ENCODE measurements at regions not wholly inside any gene's neighbourhood (a gene's known extent, or its start where the extent isn't known, plus 50 kb on each side); places are given as distances from the start of the nearest gene placed in this dataset.

GRCh38 chr22:27329131-27329850 lies 472.3 kb downstream of the MN1 start:
- no peak for DNase-seq

DNA sequence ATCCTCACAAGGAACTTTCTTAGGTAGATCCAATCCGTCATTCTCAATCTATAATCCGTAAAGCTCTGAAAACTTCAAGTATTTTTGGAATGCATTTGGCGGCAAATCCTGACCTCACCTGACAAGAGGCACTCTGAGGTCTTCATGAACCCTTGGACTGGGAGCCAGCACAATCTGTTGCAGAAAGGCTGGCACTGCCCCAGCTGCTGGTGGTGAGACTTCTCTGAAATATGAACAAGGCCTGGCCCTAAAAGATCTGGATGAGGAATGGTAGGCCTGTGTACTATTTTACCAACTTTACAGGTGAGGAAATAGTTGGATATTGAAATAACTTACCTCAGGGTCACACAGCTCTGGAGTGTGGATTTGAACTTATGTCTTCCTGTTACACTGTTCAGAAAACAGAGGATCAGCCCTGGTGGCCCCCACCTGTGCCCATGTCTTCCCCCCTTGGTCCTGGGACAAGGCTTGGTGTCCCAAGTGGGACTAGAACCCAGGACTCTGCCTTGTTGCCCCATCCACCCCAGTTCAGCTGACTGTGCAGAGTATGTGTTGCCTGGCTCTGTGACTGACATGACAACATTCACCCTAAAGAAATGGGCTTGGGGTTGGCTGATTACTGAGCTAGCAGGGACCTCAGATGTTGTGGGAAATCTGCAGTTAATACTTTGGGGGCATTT lies 471.4 kb downstream of the MN1 start:
- no peak for DNase-seq

DNA sequence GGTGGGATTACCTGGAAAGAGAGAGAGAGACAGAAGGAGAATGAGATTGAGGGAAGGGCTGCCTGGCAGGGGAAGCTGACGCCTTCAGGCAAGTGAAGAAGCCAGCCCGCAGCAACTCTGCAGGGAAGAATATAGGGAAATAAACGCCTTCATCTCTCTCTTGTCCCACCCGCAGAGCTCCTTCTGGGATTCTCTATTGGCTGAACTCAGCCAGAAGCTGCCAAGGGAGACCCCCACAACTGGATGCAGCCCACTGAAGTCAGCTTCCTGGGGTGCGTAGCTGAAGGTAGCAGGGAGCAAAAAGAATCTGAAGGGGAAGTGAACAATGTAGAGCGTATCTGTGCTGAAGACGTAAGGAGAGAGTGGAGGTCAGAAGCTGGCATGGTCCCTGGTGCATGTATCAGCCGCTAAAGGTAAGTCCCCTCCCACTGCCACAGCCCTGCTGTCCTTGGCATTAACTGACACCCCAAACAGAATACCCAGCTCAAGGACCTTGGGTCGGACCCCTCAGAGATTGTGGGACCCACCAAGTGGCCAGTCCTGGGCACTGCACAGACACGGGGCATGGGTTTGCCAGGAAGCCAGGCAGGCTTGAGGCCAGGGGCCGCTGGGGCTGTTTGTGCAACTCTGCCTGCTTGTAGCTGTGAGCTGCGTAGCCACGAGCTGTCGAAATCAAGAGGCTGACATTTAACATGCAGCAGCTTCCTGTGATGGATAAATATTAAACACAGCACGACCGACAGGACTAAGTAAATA lies 469.9 kb downstream of the MN1 start:
- DNase-seq, result no peak

DNA sequence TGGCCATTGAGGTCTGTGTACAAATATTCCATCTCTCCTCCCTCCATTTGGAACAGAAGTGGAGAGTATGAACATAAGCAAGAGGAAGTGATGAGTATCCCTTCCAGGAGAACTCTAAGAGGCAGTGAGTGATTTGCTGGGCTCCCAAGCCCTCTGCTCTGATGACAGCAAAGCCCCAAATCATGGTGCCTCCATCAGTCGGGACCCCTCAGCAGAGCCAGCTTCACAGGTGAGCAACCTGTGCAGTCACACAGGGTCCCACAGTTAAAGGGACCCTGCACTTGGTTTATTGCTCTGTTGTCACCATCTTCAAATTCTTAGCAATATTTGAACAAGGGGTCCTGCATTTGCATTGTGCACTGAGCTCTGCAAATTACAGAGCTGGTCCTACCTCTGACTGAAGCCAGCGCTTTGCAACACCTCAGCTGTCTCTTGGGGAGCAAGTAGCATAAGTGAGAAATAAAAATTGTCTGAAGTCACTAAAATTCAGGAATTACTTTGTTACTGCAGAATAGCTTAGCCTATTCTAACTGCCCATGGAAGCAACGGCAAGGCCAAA lies 466.4 kb downstream of the MN1 start:
- no peak for DNase-seq

- DNase-seq, result no peak
Measured at GRCh38 chr22:27336151-27337090, 465.1 kb downstream of the MN1 start.

- DNase-seq, result no peak
Measured at GRCh38 chr22:27337676-27338075, 463.9 kb downstream of the MN1 start.

DNA sequence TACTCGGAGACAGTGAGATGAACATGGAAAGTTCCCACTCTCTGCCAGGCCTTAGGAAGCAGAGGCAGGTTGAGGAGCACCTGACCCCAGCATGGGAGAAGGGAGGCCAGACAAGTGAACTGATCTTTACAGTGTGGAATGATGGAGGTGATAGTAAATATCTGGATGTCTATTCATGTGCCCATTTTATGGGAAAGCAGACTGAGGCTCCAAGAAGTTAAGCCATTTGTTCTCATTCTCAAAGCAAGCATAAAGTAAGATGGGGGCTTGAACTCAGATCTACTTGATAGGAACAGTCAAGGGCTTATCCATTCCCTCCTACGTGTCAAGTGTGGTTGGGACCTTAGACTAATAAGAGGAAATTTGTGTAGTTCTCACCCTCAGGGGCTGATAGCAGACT lies 461.5 kb downstream of the MN1 start:
- no peak for DNase-seq

DNA sequence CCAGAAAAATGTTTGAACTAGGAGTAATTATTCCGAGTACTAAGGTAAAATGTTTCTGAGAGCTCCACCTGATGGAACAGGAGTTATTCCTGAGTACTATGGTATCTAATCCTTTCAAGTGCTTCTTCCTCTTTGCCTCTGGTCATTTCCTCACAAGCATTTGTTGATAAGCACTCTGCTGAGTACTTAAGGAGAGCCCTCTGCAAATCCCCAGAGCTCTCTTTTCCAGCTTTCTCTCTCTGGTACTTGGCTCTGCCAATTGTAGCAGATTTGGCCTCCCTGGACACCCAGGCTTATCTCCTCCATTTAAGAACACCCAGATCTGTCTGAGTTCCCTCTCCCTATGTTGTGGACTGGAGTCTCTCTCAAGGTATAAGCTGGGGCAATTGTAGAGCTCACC lies 457.0 kb downstream of the MN1 start:
- no peak for DNase-seq

- DNase-seq, result no peak
Measured at GRCh38 chr22:27345691-27346090, 455.9 kb downstream of the MN1 start.

DNA sequence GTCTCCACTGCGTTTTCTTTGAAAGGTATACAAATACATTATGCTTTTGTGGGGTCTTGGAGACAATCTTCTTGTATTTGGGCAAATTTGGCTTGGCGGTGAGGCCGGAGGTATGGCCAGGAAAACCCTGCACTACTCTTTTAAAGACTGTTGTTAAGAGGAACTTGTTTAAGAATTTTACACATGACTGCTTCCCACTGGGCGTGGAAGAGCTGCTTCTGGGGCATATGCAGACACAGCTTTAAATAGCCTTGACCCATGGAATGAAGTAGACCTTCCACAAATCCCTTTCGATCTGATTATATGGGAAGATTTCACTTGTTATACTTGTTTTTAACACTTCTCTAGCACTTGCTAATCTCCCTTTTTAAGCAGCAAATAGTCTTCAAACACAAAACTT lies 453.6 kb downstream of the MN1 start:
- no peak for DNase-seq

GRCh38 chr22:27348634-27349033 lies 452.9 kb downstream of the MN1 start:
- no peak for DNase-seq

DNA sequence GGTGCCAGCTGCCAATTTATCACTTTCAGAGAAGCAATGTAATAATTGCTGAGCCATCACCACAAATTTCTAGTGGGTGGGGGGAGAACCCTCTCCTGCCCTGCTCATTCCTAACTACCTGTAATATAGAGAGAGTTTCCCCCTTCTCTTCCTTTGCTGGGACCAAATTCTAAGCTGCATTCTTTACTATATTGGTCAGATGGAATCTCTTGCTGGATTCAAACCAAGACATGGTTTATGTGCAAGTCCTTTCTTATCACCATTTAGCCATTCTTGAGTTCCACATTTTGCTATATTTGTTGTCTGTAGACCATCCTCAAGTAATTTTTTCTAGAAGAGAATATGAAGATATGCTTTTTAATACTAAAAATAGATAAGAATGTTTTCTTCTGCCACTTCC lies 452.1 kb downstream of the MN1 start:
- DNase-seq, result no peak

DNA sequence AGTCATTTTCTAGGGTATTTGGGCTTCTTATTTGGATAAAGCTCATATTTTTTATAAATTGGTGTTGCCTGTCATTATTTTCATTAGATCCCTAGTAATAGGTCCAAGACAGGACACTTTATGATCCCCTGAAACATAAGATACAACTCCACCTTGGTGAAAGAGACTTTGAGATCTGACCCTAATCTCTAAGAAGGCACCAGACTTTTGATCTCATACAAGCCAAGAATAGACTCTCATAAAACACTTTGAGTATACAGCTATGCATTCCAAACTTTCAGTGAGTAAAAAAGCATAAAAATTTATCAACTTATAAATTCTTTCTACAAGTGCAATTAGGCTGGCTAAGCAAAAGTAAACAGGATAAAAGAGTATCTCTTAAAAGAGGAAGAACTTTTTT lies 451.2 kb downstream of the MN1 start:
- DNase-seq, result no peak

- DNase-seq, result no peak
Measured at GRCh38 chr22:27352426-27352825, 449.1 kb downstream of the MN1 start.

DNA sequence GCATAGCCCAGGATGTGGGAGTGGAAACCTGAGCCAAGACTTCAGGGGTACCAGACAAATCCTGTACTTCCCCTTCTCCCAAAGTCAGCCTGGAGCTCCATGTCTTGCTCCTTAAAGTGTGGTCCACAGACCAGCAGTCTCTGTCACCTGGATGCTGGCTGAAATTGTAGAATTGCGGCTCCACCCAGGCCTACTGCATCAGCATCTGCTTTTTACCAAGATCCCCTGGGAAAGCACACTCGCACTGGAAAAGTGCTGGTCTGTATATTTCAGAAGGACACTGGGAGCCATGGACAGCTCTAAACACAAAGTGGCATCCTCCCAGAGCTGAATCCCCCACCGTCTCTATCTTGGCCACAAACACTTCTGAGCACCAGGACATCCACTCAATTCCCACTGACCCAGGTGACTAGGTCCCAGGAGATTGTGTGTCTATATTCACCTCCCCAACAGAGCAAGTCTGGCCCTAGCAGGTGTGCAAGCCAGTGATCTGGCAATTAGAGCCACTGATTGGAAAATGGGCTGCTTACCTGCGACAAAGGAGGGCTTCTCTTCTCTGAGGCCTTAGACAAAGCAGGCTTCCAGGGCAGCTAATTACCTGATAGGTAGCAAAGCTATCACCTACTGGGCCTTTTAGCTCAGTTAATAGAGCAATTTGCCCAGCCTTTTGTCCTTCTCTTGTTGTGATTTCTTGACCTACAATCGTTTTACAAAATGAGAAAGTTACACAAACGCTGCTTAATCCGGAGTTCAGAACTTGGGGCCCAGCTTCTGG lies 443.3 kb downstream of the MN1 start:
- DNase-seq, result no peak

- DNase-seq, result no peak
Measured at GRCh38 chr22:27370269-27370668, 431.3 kb downstream of the MN1 start.

DNA sequence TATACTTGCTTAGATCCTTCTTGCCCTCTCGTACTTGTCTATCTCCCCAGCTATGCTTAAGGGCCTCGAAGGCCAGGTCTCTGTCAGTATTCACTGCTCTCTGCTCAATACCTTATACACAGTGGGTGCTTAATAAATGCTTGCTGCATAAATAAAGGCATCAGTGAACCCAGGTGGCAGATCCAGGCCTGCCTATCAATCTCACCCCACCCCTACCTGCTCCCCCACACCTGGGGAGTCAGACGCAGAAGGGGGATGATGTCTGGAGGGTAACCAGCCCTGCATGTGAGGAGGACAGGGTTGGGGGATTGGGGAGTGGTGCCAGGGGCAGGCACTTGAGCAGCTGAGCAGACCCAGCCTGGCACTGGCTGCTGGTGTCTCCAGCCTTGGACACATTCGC lies 430.6 kb downstream of the MN1 start:
- DNase-seq, result no peak

DNA sequence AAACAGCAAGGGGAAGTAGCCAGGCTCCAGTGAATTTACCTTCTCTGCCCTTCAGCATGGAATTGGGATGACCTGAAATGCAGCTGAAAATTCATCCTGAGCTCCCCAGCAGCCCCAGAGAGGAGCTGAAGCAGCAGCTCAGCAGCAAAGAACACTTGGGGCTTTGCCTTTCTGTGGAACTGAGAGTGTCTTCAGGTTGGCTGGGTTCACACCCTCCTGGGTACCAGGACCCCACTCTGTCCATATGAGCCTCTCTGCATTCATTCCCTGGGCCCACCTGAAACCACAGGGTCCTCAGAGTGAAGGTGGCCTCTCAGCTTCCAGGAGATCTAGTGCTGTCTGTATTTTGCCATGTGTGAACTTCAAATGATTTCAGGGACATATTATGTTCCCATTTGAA lies 429.2 kb downstream of the MN1 start:
- no peak for DNase-seq

- no peak for DNase-seq
Measured at GRCh38 chr22:27372969-27373670, 428.4 kb downstream of the MN1 start.

GRCh38 chr22:27377501-27378295 lies 423.9 kb downstream of the MN1 start:
- no peak for DNase-seq
